ENCODE measurements at regions not wholly inside any gene's neighbourhood (a gene's known extent, or its start where the extent isn't known, plus 50 kb on each side); places are given as distances from the start of the nearest gene placed in this dataset.

DNA sequence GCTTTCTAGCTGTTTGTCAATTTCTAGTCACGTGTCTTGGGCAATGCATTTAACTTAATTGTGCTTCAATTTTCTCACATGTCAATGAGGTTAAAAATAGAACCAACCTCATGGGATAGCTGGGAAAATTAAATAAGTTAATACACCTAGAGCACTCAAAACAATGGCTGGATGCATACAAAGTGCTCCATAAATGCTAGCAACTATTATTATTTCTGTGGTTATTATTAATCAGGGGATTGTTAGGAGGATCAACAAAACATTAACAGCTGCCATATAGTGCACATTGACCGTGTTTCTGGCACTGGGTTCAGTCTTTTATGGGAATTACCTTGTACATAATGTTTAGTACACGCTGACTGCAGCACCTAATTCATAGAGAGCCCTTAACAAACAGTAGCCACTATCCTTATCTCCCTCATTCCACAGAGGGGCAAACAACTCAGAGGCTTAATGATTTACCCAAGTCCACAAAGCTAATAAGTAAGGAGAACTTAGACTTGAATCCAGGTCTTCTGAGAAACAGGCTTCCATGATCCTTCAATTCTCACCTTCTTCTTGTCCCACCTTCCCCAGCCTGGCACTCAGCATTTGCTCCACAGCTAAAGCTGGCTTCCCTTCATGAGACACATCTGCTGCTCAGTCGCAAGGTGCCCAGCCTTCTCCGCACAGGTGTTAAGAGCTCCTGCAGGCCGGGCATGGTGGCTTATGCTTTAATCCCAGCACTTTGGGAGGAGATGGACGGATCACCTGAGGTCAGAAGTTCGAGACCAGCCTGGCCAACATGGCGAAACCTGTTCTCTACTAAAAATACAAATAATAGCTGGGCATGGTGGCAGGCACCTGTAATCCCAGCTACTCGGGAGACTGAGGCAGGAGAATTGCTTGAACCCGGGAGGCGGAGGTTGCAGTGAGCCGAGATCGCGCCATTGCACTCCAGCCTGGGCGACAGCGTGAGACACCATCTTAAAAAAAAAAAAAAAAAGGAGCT lies 137.4 kb upstream of the ABCA1 start:
- no peak for DNase-seq

- no peak for DNase-seq
Observed at GRCh38 chr9:105066275-105066865, 138.4 kb upstream of the ABCA1 start.

GRCh38 chr9:105067895-105068580 lies 140.1 kb upstream of the ABCA1 start:
- DNase-seq: no peak

GRCh38 chr9:105069285-105069684 lies 141.3 kb upstream of the ABCA1 start:
- DNase-seq: no peak

DNA sequence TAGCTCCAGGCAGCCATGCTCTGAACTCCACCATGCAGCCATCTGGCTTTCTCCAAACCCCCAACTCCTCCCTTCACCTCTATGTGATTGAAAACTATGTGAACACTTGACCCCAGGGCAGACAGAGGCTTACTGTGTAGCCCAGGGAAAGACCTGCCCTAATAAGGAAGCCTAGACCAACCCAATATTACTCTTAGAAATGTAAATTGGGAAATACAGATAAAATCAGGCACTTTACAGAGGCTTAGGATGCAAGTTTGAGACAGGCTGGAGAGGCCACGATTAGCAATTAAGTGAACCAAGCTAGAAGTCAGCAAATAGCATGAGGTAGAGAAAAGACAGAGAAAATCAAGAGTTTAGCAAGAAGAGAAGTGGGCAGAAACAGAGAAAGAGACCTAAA lies 141.7 kb upstream of the ABCA1 start:
- no peak for DNase-seq

DNA sequence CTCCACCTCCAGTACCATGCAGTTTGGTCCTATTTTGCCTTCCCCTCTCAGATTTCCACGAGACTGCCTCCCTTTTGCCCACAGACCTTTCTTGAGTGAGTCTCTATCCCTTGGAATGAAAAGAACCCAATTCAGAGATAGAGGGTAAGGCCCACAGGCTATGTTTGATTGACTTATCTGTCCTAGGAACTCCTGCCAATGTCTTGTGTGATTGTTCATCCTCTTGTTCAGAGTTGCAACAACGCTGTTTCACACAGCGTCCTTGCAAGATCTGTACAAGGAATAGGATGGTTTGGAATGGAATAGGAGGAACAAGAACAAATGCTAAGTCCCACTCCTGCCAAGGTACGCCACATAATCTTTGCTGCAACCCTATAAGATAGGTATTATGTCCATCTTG lies 142.2 kb upstream of the ABCA1 start:
- no peak for DNase-seq

GRCh38 chr9:105072476-105072875 lies 144.5 kb upstream of the ABCA1 start:
- no peak for DNase-seq

GRCh38 chr9:105073147-105073546 lies 145.2 kb upstream of the ABCA1 start:
- DNase-seq: no peak

- no peak for DNase-seq
Observed at GRCh38 chr9:105074491-105074890, 146.5 kb upstream of the ABCA1 start.

GRCh38 chr9:105076729-105077128 lies 148.8 kb upstream of the ABCA1 start:
- no peak for DNase-seq

DNA sequence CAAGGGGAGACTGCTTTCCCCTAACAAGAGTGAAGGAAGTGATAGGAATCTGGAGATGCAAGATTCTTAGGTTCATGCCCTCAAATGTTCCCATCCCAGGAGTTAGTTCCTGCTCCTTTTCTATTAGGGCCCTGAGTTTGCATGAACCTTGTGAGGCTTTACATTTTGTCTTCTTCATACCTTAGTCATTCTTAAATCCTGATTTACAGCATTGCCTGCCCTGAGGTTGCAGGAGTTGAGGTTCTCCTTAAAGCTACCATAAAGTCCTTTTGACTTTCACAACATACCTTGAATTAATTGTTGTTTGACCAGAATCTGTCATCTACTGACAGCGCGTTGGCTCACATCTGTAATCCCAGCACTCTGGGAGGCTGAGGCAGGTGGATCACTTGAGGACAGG lies 151.5 kb upstream of the ABCA1 start:
- DNase-seq: no peak

DNA sequence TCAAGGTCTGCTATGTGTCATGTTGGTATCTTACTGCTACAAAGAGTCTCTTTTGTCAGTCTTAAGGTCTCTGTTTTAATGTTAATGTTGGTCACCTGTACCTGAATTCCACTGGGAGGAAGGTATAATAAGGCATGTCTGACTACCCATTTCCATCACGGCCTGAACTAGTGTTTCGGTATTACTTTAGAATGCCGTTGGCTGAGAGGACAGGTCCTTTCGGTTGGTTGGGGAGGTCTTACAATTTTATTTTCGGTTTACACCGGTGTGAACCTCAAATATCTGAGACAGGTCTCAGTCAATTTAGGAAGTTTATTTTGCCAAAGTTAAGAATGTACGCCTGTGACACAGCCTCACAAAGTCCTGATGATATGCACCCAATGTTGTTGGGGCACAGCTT lies 154.9 kb upstream of the ABCA1 start:
- DNase-seq: no peak

DNA sequence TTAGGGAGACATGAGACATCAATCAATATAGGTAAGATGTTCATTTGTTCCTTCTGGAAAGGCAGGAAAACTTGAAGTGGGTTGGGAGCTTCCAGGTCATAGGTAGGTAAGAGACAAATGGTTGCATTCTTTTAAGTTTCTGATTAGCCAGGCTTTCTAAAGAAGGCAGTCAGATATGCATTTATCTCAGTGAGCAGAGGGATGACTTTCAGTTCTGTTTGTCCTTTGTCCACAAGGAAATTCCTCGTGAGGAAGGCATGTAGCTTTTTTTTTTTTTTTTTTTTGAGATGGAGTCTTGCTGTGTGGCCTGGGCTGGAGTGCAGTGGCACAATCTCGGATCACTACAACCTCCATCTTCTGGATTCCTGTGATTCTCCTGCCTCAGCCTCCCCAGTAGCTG lies 155.3 kb upstream of the ABCA1 start:
- no peak for DNase-seq

GRCh38 chr9:105087910-105088898 lies 156.2 kb upstream of the SLC44A1 start:
- no peak for DNase-seq

DNA sequence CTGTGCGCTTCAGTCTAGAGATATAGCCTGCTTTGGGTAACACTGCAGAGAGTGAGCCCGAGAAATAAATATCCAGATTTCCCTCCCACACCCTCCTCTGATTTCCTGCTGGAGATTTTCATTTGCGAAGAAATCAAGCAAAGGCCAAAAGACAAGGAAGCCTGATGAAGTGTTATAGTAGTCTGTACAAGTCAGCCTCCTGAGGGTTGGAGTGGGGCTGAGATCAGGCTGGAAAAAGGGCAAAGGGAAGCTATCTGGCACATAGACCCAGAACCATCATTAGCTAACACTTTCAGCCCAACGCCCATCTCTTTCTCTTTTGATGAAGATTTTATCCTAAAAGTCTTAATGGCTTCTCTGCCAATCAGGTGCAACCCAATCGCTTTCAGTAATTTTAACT lies 154.6 kb upstream of the SLC44A1 start:
- DNase-seq: no peak

DNA sequence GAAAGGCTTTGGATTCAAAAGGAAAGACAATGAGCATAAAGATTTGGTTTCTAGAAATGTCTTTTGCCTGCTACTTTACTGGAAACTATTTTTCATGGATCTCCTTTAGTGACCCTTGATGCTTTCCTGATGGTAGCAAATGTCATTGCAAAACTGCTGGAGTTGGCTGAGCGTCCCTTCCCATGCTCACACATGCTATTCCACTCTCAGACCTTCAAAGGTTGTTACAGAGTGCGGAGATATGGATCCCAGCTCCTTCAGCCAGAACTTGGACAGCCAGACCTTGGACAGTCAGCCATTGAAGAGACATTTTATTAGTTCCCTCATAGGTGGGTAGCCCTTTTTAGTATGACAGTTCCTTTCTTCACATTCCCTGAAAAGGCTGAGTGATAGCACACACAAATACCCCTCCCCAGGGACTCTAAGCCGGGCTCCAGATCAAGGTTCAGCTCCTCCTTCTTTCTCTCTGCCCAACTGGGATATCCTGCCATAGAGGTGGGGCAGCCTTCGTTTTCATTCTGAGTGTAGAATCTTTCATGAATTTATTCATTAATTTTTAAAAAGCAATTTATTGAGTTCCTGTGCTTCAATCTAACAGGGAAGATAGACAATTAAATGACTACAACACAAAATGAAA lies 153.3 kb upstream of the SLC44A1 start:
- no peak for DNase-seq

DNA sequence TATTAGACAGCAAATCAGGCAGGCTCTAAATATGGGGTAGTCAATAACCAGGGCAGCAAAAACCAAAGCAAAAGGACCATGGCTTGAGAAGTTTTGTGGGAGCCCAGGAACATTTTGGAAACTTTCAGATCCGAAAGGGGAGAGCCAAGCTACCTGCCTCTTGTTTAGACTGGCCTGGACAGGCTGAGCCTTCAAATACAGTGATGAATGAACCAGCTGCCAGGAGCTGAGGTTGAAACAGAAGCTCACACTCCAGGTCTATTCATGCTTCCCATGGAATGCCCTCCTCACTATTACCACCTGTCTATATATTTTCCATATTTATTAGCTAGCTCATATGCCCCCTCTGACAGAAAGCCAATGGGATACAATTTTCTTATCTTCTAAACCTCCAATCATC lies 150.8 kb upstream of the SLC44A1 start:
- DNase-seq: no peak

GRCh38 chr9:105098370-105098769 lies 146.1 kb upstream of the SLC44A1 start:
- DNase-seq: no peak

GRCh38 chr9:105103776-105104175 lies 140.7 kb upstream of the SLC44A1 start:
- no peak for DNase-seq

- no peak for DNase-seq
Observed at GRCh38 chr9:105114318-105114717, 130.1 kb upstream of the SLC44A1 start.

GRCh38 chr9:105114964-105115728 lies 129.3 kb upstream of the SLC44A1 start:
- DNase-seq: no peak

Data from retina (tissue), 1 donor.